VCaP (cell line): ENCODE measurements at regions not wholly inside any gene's neighbourhood (a gene's known extent, or its start where the extent isn't known, plus 50 kb on each side); places are given as distances from the start of the nearest gene placed in this dataset.
"Not testable (repeated sequence)": the region's sequence is repeated elsewhere in the genome, so short reads cannot be mapped to it uniquely, and the experiment has no call there.

Source experiments
- H3K27ac ChIP-seq: fragments of 450-650 bp; 2 replicates; pipeline ENCODE4 v1.5.1; 2017
- CTCF ChIP-seq: fragments of 450-650 bp; conservative IDR thresholded peaks from 2 replicates; pipeline ENCODE4 v1.5.1; 2017; ENCODE audit warnings: mild to moderate bottlenecking, moderate library complexity

- H3K27ac ChIP-seq, result no peak overlapping the region
- TF ChIP-seq CTCF, result no peak
Measured at GRCh38 chr5:42317575-42317974, 105.7 kb upstream of the GHR start.

- H3K27ac ChIP-seq, result not testable (repeated sequence)
Measured at GRCh38 chr5:42319546-42319945, 103.7 kb upstream of the GHR start.

GRCh38 chr5:42321785-42322184, 101.5 kb upstream of the GHR start:
- no peak overlapping the region for H3K27ac ChIP-seq
- TF ChIP-seq CTCF, result no peak

GRCh38 chr5:42337143-42337542, 86.1 kb upstream of the GHR start:
- no peak for TF ChIP-seq CTCF

GRCh38 chr5:42337607-42338006, 85.6 kb upstream of the GHR start:
- TF ChIP-seq CTCF, result no peak
- H3K27ac ChIP-seq, result no peak overlapping the region

More at GRCh38 chr5:42337143-42337542, 86.1 kb upstream of the GHR start:
- H3K27ac ChIP-seq, result no peak overlapping the region

GRCh38 chr5:42338136-42338535, 85.1 kb upstream of the GHR start:
- H3K27ac ChIP-seq, result no peak overlapping the region
- TF ChIP-seq CTCF, result no peak

GRCh38 chr5:42349163-42349562, 74.1 kb upstream of the GHR start:
- TF ChIP-seq CTCF, result no peak
- H3K27ac ChIP-seq, result no peak overlapping the region

- H3K27ac ChIP-seq, result no peak overlapping the region
- TF ChIP-seq CTCF, result no peak
Measured at GRCh38 chr5:42351956-42352355, 71.3 kb upstream of the GHR start.
